ENCODE measurements at regions not wholly inside any gene's neighbourhood (a gene's known extent, or its start where the extent isn't known, plus 50 kb on each side); places are given as distances from the start of the nearest gene placed in this dataset.
"Not testable (repeated sequence)": the region's sequence is repeated elsewhere in the genome, so short reads cannot be mapped to it uniquely, and the experiment has no call there.

GRCh38 chr1:70745199-70745598 lies 302.4 kb downstream of the PTGER3 start:
- Histone ChIP-seq H3K9ac (ENCODE audit: low read length) (no peak overlapping the region), H3K79me2 (ENCODE audit: control insufficient read depth, insufficient read depth, low read length) (no peaks in the 10 kb centered on the region), H3K4me2 (replicated peaks; ENCODE audit: low read depth, low read length, poor library complexity, severe bottlenecking) (no peak overlapping the region), H3K4me1 (ENCODE audit: control insufficient read depth in 2 of 2, insufficient read depth in 2 of 2, low read length in 2 of 2) (no peaks in the 10 kb centered on the region), H3K4me3 (ENCODE audit: control extremely low read depth in 1 of 5, extremely low read depth in 1 of 5, insufficient read depth in 1 of 5, low read depth in 2 of 5, low read length in 4 of 5) (no peak overlapping the region), H2AFZ (ENCODE audit: insufficient read depth, low read depth, low read length, poor library complexity, severe bottlenecking) (no peak overlapping the region), H3K27me3 (replicated peaks in 1 of 4; ENCODE audit: control extremely low read depth in 1 of 4, control insufficient read depth in 3 of 4, insufficient read depth in 4 of 4, low read length in 3 of 4) (no peaks in the 10 kb centered on the region), H4K20me1 (ENCODE audit: control insufficient read depth, insufficient read depth, low read length, poor library complexity, severe bottlenecking) (no peaks in the 10 kb centered on the region), H3K9me3 (ENCODE audit: control extremely low read depth in 1 of 3, control insufficient read depth in 2 of 3, insufficient read depth in 1 of 3, low read length in 2 of 3) (peaks cover 0 to 10% (median 2%) of the 10 kb centered on the region in 3 donors), H3K27ac (ENCODE audit: low read length in 2 of 2) (no peak overlapping the region), H3K36me3 (replicated peaks in 1 of 2; ENCODE audit: control extremely low read depth in 1 of 2, control insufficient read depth in 1 of 2, extremely low read depth in 1 of 2, insufficient read depth in 2 of 2, low read length in 1 of 2) (no peaks in the 10 kb centered on the region)
- intact Hi-C loops (cut with micrococcal nuclease): no loop called here
- CTCF ChIA-PET: interaction anchor here (0.7 kb wide), 1 partner anchor 1072 kb away, joined by 3 read pairs; no protein-coding TSS in a partner anchor
- Mint-ChIP-seq H3K4me3 (no peak overlapping the region), H3K27me3 (no peaks in the 10 kb centered on the region), H3K4me1 (no peaks in the 10 kb centered on the region), H3K27ac (no peak overlapping the region), H3K9me3 (ENCODE audit: insufficient read depth) (peaks cover 15% of the 10 kb centered on the region)
- POLR2A ChIA-PET: no interaction called here
- DNase-seq: no peak
- WGBS (ENCODE audit: insufficient coverage): 81% methylated on average over 2 of the region's 4 CpGs
- no peak for ATAC-seq (ENCODE audit: low read depth)
- no peak for TF ChIP-seq EZH2 (IDR thresholded peaks at IDR 0.05; ENCODE audit: borderline replicate concordance, insufficient read depth, low read depth, low read length, poor library complexity, severe bottlenecking)
- TF ChIP-seq, protein P1, sequence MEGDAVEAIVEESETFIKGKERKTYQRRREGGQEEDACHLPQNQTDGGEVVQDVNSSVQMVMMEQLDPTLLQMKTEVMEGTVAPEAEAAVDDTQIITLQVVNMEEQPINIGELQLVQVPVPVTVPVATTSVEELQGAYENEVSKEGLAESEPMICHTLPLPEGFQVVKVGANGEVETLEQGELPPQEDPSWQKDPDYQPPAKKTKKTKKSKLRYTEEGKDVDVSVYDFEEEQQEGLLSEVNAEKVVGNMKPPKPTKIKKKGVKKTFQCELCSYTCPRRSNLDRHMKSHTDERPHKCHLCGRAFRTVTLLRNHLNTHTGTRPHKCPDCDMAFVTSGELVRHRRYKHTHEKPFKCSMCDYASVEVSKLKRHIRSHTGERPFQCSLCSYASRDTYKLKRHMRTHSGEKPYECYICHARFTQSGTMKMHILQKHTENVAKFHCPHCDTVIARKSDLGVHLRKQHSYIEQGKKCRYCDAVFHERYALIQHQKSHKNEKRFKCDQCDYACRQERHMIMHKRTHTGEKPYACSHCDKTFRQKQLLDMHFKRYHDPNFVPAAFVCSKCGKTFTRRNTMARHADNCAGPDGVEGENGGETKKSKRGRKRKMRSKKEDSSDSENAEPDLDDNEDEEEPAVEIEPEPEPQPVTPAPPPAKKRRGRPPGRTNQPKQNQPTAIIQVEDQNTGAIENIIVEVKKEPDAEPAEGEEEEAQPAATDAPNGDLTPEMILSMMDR (IDR thresholded peaks at IDR 0.05): no peak

DNA sequence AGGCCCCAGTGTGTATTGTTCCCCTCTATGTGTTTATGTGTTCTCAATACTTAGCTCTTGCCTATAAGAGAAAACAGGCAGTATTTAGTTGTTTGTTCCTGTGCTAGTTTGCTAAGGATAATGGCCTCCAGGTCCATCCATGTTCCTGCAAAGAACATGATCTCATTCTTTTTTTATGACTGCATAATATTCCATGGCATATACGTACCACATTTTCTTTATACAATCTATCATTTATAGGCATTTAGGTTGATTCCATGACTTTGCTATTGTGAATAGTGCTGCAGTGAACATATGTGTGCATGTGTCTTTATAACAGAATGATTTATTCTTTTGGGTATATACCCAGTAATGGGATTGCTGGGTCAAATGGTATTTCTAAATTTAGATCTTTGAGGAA lies 301.6 kb downstream of the PTGER3 start:
- H3K27me3 ChIP-seq (replicated peaks in 1 of 4; ENCODE audit: control extremely low read depth in 1 of 4, control insufficient read depth in 3 of 4, insufficient read depth in 4 of 4, low read length in 3 of 4); ATAC-seq (ENCODE audit: low read depth); H4K20me1 ChIP-seq (ENCODE audit: control insufficient read depth, insufficient read depth, low read length, poor library complexity, severe bottlenecking); H3K27me3 Mint-ChIP-seq; H2AFZ ChIP-seq (ENCODE audit: insufficient read depth, low read depth, low read length, poor library complexity, severe bottlenecking); H3K9me3 ChIP-seq (ENCODE audit: control extremely low read depth in 1 of 3, control insufficient read depth in 2 of 3, insufficient read depth in 1 of 3, low read length in 2 of 3); POLR2A ChIA-PET; H3K9ac ChIP-seq (ENCODE audit: low read length); H3K4me1 ChIP-seq (ENCODE audit: control insufficient read depth in 2 of 2, insufficient read depth in 2 of 2, low read length in 2 of 2); H3K27ac Mint-ChIP-seq; H3K4me2 ChIP-seq (replicated peaks; ENCODE audit: low read depth, low read length, poor library complexity, severe bottlenecking); intact Hi-C loops (cut with micrococcal nuclease); DNase-seq; H3K4me3 Mint-ChIP-seq; H3K79me2 ChIP-seq (ENCODE audit: control insufficient read depth, insufficient read depth, low read length); H3K36me3 ChIP-seq (replicated peaks in 1 of 2; ENCODE audit: control extremely low read depth in 1 of 2, control insufficient read depth in 1 of 2, extremely low read depth in 1 of 2, insufficient read depth in 2 of 2, low read length in 1 of 2); H3K4me3 ChIP-seq (ENCODE audit: control extremely low read depth in 1 of 5, extremely low read depth in 1 of 5, insufficient read depth in 1 of 5, low read depth in 2 of 5, low read length in 4 of 5); H3K27ac ChIP-seq (ENCODE audit: low read length in 2 of 2); H3K4me1 Mint-ChIP-seq: not testable (repeated sequence)
- CTCF ChIA-PET: interaction anchor here (0.7 kb wide), 1 partner anchor 1071 kb away, joined by 3 read pairs; no protein-coding TSS in a partner anchor
- H3K9me3 Mint-ChIP-seq (ENCODE audit: insufficient read depth): peaks cover 15% of the 10 kb centered on the region
- WGBS (ENCODE audit: insufficient coverage): no CpG with 5 or more reads among the region's 1 CpG

DNA sequence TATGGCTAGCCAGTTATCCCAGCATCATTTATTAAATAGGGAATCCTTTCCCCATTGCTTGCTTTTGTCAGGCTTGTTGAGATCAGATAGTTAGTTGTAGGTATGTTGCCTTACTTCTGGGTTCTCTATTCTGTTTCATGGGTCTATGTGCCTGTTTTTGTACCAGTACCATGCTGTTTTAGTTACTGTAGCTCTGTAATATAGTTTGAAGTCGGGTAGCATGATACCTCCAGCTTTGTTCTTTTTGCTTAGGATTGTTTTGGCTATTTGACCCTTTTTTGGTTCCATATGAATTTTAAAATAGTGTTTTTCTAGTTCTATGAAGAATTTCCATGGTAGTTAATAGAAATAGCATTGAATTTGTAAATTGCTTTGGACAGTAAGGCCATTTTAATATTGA lies 300.5 kb downstream of the PTGER3 start:
- H3K9me3 ChIP-seq (ENCODE audit: control extremely low read depth in 1 of 3, control insufficient read depth in 2 of 3, insufficient read depth in 1 of 3, low read length in 2 of 3); POLR2A ChIA-PET; H3K27ac Mint-ChIP-seq; DNase-seq; H3K36me3 ChIP-seq (replicated peaks in 1 of 2; ENCODE audit: control extremely low read depth in 1 of 2, control insufficient read depth in 1 of 2, extremely low read depth in 1 of 2, insufficient read depth in 2 of 2, low read length in 1 of 2); H3K4me1 Mint-ChIP-seq; H3K4me3 ChIP-seq (ENCODE audit: control extremely low read depth in 1 of 5, extremely low read depth in 1 of 5, insufficient read depth in 1 of 5, low read depth in 2 of 5, low read length in 4 of 5); H3K4me2 ChIP-seq (replicated peaks; ENCODE audit: low read depth, low read length, poor library complexity, severe bottlenecking); ATAC-seq (ENCODE audit: low read depth); CTCF ChIA-PET; H3K27ac ChIP-seq (ENCODE audit: low read length in 2 of 2); H3K27me3 ChIP-seq (replicated peaks in 1 of 4; ENCODE audit: control extremely low read depth in 1 of 4, control insufficient read depth in 3 of 4, insufficient read depth in 4 of 4, low read length in 3 of 4); H3K79me2 ChIP-seq (ENCODE audit: control insufficient read depth, insufficient read depth, low read length); H3K4me3 Mint-ChIP-seq; H3K9ac ChIP-seq (ENCODE audit: low read length); H2AFZ ChIP-seq (ENCODE audit: insufficient read depth, low read depth, low read length, poor library complexity, severe bottlenecking); H4K20me1 ChIP-seq (ENCODE audit: control insufficient read depth, insufficient read depth, low read length, poor library complexity, severe bottlenecking); H3K27me3 Mint-ChIP-seq; H3K4me1 ChIP-seq (ENCODE audit: control insufficient read depth in 2 of 2, insufficient read depth in 2 of 2, low read length in 2 of 2); intact Hi-C loops (cut with micrococcal nuclease): not testable (repeated sequence)
- WGBS (ENCODE audit: insufficient coverage): no CpG with 5 or more reads among the region's 1 CpG
- H3K9me3 Mint-ChIP-seq (ENCODE audit: insufficient read depth): peaks cover 13% of the 10 kb centered on the region
